ENCODE measurements at regions not wholly inside any gene's neighbourhood (a gene's known extent, or its start where the extent isn't known, plus 50 kb on each side); places are given as distances from the start of the nearest gene placed in this dataset.
A peak's percentile ranks its signal among the peaks of the same experiment; 100 is the strongest.

GRCh38 chr12:64931321-64931720 is 106.9 kb downstream of the TBC1D30 start:
- no peak for DNase-seq

GRCh38 chr12:64931981-64932380 is 107.5 kb downstream of the TBC1D30 start:
- DNase-seq: no peak

- DNase-seq: no peak
Measured at GRCh38 chr12:64933791-64934190, 109.3 kb downstream of the TBC1D30 start.

GRCh38 chr12:64937452-64937851 is 113.0 kb downstream of the TBC1D30 start:
- DNase-seq: no peak

DNA sequence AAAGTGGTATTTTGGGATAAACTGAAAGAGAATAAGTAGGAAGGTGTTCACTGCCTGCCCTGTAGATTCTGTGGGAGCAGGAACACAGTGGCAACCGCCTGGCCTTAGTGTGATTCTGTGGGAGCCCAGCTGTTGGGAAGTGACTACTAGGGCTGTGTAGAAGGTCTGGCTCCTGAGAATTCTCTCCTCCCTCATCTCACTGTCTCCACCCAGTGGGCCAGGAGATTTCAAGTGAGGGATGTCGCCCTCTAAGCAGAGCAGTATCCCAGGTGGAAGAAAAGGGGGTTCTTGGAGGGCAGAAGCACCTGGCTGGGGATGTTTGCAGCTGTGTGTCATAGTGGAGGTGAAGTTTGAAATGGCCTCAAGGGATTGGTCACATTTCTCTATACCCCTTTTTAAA is 113.7 kb downstream of the TBC1D30 start:
- no peak for DNase-seq

DNA sequence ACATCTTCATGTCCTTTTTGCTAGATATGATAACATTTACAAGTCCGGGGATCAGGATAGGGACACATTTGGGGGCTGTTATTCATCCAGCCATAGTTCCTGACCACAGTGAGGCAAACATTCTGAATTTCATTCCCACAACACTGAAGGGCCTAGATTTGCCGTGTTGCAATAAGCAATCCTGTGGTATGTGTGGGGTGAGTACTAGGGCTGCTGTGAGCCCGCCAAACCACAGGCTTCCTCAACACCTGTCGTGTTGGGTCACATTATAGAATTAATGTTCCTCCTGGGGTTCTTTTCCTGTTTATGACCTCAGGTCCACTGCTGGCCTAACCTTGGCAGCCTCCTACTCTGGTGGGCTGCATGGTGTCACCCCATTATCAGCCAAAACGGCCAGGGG is 119.2 kb downstream of the TBC1D30 start:
- no peak for DNase-seq

GRCh38 chr12:64944966-64945365 is 120.5 kb downstream of the TBC1D30 start:
- no peak for DNase-seq

DNA sequence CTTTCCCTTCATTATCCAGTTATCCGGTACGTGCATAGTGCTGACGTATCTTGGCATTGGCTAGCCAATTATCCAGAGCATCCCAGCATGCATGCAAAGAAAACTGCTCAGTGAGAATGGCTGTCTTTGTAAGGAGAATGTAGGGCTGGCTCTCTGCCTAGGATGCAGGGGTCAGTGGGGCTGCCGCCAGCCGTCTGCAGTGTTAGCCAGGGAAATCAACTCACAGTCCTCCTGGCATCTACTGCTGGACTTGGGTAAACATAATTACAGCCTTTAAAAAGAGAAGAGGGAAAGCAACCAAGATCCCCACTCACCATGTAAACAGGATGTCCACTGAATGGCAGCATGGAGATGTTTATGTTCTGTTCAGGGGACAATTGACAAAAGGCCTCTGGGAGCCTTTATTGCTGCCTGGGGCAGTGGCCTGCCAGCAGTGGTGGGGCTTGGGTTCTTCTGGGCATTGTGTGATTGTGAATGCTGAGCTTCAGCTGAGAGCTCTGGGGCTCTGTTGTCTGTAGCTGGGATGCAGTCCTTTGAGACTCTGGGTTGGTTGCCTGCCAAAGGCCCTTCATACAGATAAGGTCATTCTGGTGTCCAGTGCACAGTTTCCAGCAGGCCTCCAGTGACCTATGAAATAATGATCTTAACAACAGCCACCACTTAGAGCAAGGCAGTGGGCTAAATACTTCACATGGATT is 121.8 kb downstream of the TBC1D30 start:
- no peak for DNase-seq

DNA sequence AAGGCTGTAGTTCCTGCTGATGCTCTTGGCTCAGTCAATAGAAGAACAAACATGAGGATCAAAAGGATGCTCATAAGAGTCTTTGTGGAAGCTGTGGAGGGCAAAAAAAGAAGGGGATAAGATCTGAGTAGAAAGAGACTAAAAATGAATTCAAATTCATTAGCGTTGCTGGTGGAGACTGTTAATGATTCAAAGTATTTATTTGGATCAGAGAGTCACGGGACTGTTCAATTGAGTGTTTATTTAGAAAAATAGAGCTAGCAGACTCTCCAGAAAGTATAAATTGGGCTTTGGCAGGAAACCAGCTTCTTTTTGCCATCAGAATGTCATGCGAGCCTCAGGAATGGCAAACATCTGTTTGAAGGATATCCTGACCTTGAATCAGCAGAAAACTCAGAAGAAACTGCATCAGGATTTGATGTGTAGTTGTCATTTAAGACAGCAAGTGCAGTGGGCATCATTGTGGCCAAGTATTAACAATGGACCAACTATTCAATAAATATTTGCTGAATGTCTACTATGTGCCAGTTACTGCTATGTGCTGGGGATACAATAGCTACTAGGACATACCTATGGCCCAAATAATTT is 126.4 kb downstream of the TBC1D30 start:
- DNase-seq: no peak

DNA sequence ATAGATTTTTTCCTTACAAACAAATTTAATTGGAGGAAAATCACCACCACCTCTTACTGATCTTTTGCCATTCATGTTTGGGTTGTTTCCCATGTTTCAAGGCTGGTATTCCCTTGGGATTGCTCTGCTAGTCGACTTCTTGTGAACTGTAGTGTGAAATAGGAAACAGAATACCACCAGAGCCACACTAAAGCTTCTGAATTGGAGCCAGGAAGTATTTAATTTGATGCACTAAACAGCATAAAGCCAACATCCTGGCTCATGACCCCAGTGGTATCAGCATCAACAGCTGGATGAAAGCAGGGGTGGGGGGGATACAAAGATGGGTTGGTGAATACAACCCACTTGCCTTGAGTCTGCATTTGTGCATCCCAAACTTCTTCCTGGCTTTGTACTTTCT is 127.5 kb downstream of the TBC1D30 start:
- no peak for DNase-seq

DNA sequence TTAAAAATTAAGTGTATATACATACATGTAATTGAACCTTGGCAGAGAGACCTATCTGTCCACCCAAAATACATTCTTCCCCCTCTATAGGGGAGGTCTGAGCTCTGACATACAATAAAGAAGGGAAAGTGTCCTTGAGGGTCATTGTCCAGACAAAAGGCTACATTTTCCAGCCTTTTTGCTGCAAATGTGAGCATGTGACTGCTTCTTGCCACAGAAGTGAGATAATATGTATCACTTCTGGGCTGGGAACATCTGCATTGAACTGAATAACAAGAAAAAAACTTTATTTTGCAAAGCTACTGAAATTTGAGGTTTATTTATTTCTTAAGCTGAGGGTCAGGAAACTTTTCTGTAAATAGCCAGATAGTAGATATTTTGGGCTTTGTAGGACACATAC is 131.3 kb downstream of the TBC1D30 start:
- no peak for DNase-seq

GRCh38 chr12:64965920-64966319 is 141.5 kb downstream of the TBC1D30 start:
- no peak for DNase-seq

DNA sequence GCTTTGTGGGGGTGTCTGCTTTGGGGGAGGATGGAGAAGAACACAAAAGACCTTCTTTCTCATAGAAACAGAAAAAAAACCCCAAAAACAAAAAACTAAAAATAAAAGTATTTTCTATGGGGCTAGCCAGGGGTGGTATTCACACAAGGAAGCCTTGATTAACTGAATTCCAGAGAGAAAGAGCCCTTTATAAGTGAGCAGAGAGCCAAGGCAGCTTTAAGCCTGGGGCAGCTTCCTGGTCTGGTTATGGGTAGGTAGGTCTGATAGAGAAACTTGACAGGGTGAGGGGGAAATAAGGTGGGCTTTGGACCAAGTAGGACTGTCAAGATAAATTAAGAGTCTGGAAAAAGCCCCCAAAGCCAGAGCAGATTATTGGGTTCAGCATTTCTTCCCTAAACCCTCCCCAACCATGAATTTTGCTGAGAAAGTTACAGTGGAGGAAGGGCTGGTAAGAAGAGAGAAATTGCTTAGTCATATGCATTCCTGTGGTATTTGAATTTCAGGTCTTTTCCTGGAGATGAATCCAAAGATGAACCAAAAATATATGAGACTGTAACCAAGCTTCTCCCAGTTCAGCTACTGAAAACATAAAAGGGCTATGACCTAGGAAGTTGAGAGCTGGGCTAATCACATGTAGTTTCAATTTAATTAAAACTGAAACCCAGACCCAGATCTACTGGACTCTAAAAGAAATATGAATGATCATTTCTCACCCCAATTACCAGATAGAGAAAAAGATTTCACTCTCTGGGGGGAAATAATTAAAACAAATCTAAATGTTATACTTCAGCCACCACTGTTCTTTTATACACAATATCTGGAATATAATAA is 144.8 kb downstream of the TBC1D30 start:
- DNase-seq: no peak

DNA sequence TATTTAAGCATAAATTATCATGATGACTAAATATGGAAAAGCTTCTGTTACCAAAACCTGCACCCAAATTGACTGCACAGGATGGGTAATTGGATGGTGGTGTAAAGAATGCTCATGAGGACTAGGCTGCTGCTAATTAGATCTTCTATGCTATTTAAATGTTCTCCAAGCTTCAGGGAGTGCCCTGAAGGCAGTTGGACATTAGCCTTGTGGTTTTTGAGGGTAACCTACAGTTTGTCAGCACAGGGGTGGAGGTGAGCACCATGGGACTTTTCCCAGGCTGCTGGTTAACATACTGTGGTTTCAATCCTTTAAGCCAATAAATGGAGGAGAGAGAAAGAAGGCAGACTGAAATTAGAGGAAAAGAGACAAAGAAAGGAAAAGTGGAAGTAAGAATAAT is 145.0 kb downstream of the WIF1 start:
- DNase-seq: peak; percentile 13 to 18

DNA sequence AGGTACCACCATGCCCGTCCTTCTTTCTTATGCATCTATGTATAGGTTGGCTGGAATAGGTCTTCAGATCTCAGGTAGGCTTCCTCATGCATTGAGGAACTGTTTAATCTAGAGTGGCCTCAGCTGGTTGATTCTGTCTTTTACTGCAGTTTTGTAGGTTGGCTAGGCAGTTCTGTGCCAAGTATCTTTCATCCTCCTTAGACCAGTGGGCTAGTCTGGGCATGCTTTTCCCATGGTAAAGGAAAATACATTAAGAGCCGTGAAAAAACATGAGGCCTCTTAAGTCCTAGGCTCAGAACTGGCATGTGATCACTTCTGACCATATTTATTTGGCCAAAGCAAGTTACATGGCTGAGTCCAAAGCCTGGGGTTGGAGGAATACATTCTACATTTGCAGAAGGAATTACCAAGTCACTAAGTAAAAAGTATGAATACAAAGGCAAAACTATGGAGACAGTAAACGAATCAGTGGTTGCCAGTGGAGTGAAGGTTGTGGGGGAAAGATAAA is 137.3 kb downstream of the WIF1 start:
- no peak for DNase-seq

GRCh38 chr12:64991121-64991611 is 129.9 kb downstream of the WIF1 start:
- DNase-seq: no peak

- DNase-seq: no peak
Measured at GRCh38 chr12:64992116-64992515, 129.0 kb downstream of the WIF1 start.

GRCh38 chr12:64992641-64993040 is 128.5 kb downstream of the WIF1 start:
- DNase-seq: no peak

DNA sequence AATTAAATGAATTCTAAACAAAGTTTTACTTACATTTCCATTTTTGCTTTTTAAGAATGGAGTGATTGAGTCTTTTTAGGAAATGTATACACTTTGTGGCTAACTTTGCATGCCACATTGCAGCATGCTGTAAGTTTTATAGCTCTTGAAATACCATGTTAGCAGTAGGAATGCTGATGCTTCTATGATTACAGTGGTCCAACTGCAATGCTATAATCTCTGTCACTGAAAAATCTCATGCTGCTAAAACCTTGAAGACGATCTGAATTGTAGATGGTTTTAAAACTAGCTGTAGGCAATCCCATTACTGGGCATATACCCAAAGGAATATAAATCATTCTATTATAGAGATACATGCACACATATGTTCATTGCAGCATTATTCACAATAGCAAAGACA is 127.6 kb downstream of the WIF1 start:
- DNase-seq: no peak

DNA sequence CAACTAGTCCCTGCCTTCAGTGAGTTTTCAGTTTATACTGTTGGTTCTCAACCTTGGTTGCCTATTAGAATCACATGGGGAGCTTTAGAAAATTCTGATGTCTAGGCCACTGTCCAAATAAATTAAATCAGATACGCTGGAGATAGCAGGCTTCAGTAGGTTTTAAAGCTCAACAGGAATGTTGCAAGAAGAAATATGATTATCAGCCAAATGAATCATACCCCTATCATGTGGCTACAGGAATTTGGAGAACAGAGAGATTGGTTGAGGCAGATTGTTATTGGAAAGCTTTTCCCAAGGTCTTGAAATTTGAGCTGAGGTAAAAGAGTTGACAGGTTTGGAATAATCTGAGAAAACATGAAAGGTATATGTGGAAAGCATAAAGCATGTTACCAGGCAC is 125.3 kb downstream of the WIF1 start:
- DNase-seq: no peak

GRCh38 chr12:64997858-64998257 is 123.2 kb downstream of the WIF1 start:
- no peak for DNase-seq

- DNase-seq: no peak
Measured at GRCh38 chr12:64998371-64999147, 122.5 kb downstream of the WIF1 start.

GRCh38 chr12:64999148-64999425 is 122.0 kb downstream of the WIF1 start:
- DNase-seq: no peak
